ENCODE measurements at regions not wholly inside any gene's neighbourhood (a gene's known extent, or its start where the extent isn't known, plus 50 kb on each side); places are given as distances from the start of the nearest gene placed in this dataset.

GRCh38 chr2:156118753-156119416 is 213.6 kb downstream of the NR4A2 start:
- 81% methylated on average over 3 of the region's 3 CpGs for WGBS

DNA sequence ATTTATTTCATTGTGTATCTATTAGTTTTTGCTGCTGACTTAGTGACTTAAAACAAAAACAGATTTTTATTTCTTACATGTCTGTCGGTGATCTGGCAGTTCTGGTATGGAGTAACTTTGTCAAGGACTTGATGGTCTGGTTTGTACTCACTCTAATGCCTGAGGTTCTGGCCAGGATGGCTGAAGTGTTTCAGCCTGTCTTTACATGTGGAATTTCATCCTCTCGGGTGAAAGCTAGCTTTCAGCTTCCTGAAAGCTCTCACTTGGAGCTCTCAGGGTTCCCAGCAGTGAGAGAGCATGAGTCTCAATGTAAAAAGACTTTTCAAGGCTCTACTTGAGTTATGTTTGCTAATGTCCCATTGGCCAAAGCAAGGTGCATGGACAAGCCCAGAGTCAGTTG is 216.4 kb downstream of the NR4A2 start:
- DNase-seq, result no peak
- H2BK120ac ChIP-seq (ENCODE audit: low read depth, low read length), result no peak overlapping the region
- H2BK12ac ChIP-seq (ENCODE audit: low read length in 2 of 2), result no peak overlapping the region
- H3K4me3 ChIP-seq (ENCODE audit: insufficient read depth in 1 of 2, low read depth in 1 of 2, low read length in 2 of 2), result no peak overlapping the region
- H2BK15ac ChIP-seq (ENCODE audit: low read depth, poor library complexity, severe bottlenecking), result no peak overlapping the region
- no peak overlapping the region for H3K14ac ChIP-seq (ENCODE audit: low read length in 2 of 2)
- no peak overlapping the region for H3K23ac ChIP-seq (ENCODE audit: low read length in 2 of 2)
- no peak overlapping the region for H2AFZ ChIP-seq (ENCODE audit: low read depth, low read length)
- no peaks in the 10 kb centered on the region for H3K79me1 ChIP-seq (replicated peaks; ENCODE audit: low read length, poor library complexity, severe bottlenecking)
- H3K9me3 ChIP-seq (ENCODE audit: control insufficient read depth, low read length), result no peaks in the 10 kb centered on the region
- H3K36me3 ChIP-seq (ENCODE audit: control insufficient read depth in 1 of 2, insufficient read depth in 2 of 2, low read depth in 1 of 2, low read length in 2 of 2), result no peaks in the 10 kb centered on the region
- H2AK5ac ChIP-seq (ENCODE audit: low read length, severe bottlenecking), result no peak overlapping the region
- H2BK5ac ChIP-seq (ENCODE audit: low read depth, low read length, poor library complexity, severe bottlenecking), result no peak overlapping the region
- no peak overlapping the region for H3K4ac ChIP-seq (ENCODE audit: low read depth in 1 of 2, low read length in 2 of 2)
- no peaks in the 10 kb centered on the region for H3K4me1 ChIP-seq (ENCODE audit: control insufficient read depth, insufficient read depth, low read depth, low read length)
- H3K27me3 ChIP-seq (ENCODE audit: control insufficient read depth in 1 of 2, insufficient read depth in 1 of 2, low read length in 2 of 2), result no peaks in the 10 kb centered on the region
- H3K27ac ChIP-seq (ENCODE audit: low read length, poor library complexity, severe bottlenecking), result no peak overlapping the region
- H4K91ac ChIP-seq (ENCODE audit: low read length), result no peak overlapping the region
- no peak overlapping the region for H4K8ac ChIP-seq (ENCODE audit: low read length)
- H3K18ac ChIP-seq (ENCODE audit: low read depth in 1 of 2, low read length in 2 of 2), result no peak overlapping the region
- no peak overlapping the region for H3K9ac ChIP-seq (ENCODE audit: low read length)
- 58% methylated on average over 2 of the region's 2 CpGs for WGBS
- no peak overlapping the region for H3K4me2 ChIP-seq (ENCODE audit: low read length, poor library complexity, severe bottlenecking)

More at GRCh38 chr2:156118753-156119416, 213.6 kb downstream of the NR4A2 start:
- no peak overlapping the region for H3K9ac ChIP-seq (ENCODE audit: low read length)
- no peak overlapping the region for H3K23ac ChIP-seq (ENCODE audit: low read length in 2 of 2)
- H3K27me3 ChIP-seq (ENCODE audit: control insufficient read depth in 1 of 2, insufficient read depth in 1 of 2, low read length in 2 of 2), result no peaks in the 10 kb centered on the region
- no peak overlapping the region for H3K4me2 ChIP-seq (ENCODE audit: low read length, poor library complexity, severe bottlenecking)
- H3K4ac ChIP-seq (ENCODE audit: low read depth in 1 of 2, low read length in 2 of 2), result no peak overlapping the region
- H4K8ac ChIP-seq (ENCODE audit: low read length), result no peak overlapping the region
- H3K4me3 ChIP-seq (ENCODE audit: insufficient read depth in 1 of 2, low read depth in 1 of 2, low read length in 2 of 2), result no peak overlapping the region
- no peak overlapping the region for H3K18ac ChIP-seq (ENCODE audit: low read depth in 1 of 2, low read length in 2 of 2)
- H3K79me1 ChIP-seq (replicated peaks; ENCODE audit: low read length, poor library complexity, severe bottlenecking), result no peaks in the 10 kb centered on the region
- no peak overlapping the region for H4K91ac ChIP-seq (ENCODE audit: low read length)
- no peak overlapping the region for H2BK12ac ChIP-seq (ENCODE audit: low read length in 2 of 2)
- H3K9me3 ChIP-seq (ENCODE audit: control insufficient read depth, low read length), result no peaks in the 10 kb centered on the region
- H2AK5ac ChIP-seq (ENCODE audit: low read length, severe bottlenecking), result no peak overlapping the region
- H2AFZ ChIP-seq (ENCODE audit: low read depth, low read length), result no peak overlapping the region
- no peak for DNase-seq
- H3K4me1 ChIP-seq (ENCODE audit: control insufficient read depth, insufficient read depth, low read depth, low read length), result no peaks in the 10 kb centered on the region
- no peak overlapping the region for H2BK5ac ChIP-seq (ENCODE audit: low read depth, low read length, poor library complexity, severe bottlenecking)
- no peak overlapping the region for H3K14ac ChIP-seq (ENCODE audit: low read length in 2 of 2)
- no peak overlapping the region for H2BK120ac ChIP-seq (ENCODE audit: low read depth, low read length)
- H3K36me3 ChIP-seq (ENCODE audit: control insufficient read depth in 1 of 2, insufficient read depth in 2 of 2, low read depth in 1 of 2, low read length in 2 of 2), result no peaks in the 10 kb centered on the region
- no peak overlapping the region for H2BK15ac ChIP-seq (ENCODE audit: low read depth, poor library complexity, severe bottlenecking)
- no peak overlapping the region for H3K27ac ChIP-seq (ENCODE audit: low read length, poor library complexity, severe bottlenecking)

DNA sequence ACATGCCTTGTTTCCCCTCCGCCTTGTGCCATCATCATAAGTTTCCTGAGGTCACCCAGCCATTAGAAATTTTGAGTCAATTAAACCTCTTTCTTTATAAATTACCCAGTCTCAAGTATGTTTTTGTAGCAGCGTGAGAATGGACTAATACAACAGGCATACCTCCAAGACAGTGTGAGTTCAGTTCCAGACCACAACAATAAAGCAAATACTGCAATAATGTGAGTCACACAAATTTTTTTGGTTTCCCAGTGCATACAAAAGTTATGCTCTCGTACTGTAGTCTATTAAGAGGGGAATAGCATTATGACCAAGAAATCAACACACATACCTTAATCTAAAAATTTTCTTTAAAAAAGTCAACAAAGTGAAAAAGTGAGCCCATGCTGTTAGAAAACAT is 217.2 kb downstream of the NR4A2 start:
- H2BK15ac ChIP-seq (ENCODE audit: low read depth, poor library complexity, severe bottlenecking), result no peak overlapping the region
- H3K18ac ChIP-seq (ENCODE audit: low read depth in 1 of 2, low read length in 2 of 2), result no peak overlapping the region
- no peaks in the 10 kb centered on the region for H3K4me1 ChIP-seq (ENCODE audit: control insufficient read depth, insufficient read depth, low read depth, low read length)
- no peak overlapping the region for H3K14ac ChIP-seq (ENCODE audit: low read length in 2 of 2)
- H3K23ac ChIP-seq (ENCODE audit: low read length in 2 of 2), result no peak overlapping the region
- no peaks in the 10 kb centered on the region for H3K27me3 ChIP-seq (ENCODE audit: control insufficient read depth in 1 of 2, insufficient read depth in 1 of 2, low read length in 2 of 2)
- H3K4ac ChIP-seq (ENCODE audit: low read depth in 1 of 2, low read length in 2 of 2), result no peak overlapping the region
- H2BK120ac ChIP-seq (ENCODE audit: low read depth, low read length), result no peak overlapping the region
- DNase-seq, result no peak
- H3K4me3 ChIP-seq (ENCODE audit: insufficient read depth in 1 of 2, low read depth in 1 of 2, low read length in 2 of 2), result no peak overlapping the region
- no peak overlapping the region for H2AK5ac ChIP-seq (ENCODE audit: low read length, severe bottlenecking)
- no peak overlapping the region for H2AFZ ChIP-seq (ENCODE audit: low read depth, low read length)
- no peak overlapping the region for H4K91ac ChIP-seq (ENCODE audit: low read length)
- no peaks in the 10 kb centered on the region for H3K79me1 ChIP-seq (replicated peaks; ENCODE audit: low read length, poor library complexity, severe bottlenecking)
- 85% methylated on average over 2 of the region's 3 CpGs for WGBS
- no peak overlapping the region for H4K8ac ChIP-seq (ENCODE audit: low read length)
- no peak overlapping the region for H2BK12ac ChIP-seq (ENCODE audit: low read length in 2 of 2)
- H3K36me3 ChIP-seq (ENCODE audit: control insufficient read depth in 1 of 2, insufficient read depth in 2 of 2, low read depth in 1 of 2, low read length in 2 of 2), result no peaks in the 10 kb centered on the region
- no peak overlapping the region for H3K9ac ChIP-seq (ENCODE audit: low read length)
- H3K27ac ChIP-seq (ENCODE audit: low read length, poor library complexity, severe bottlenecking), result no peak overlapping the region
- H3K4me2 ChIP-seq (ENCODE audit: low read length, poor library complexity, severe bottlenecking), result no peak overlapping the region
- H3K9me3 ChIP-seq (ENCODE audit: control insufficient read depth, low read length), result no peaks in the 10 kb centered on the region
- no peak overlapping the region for H2BK5ac ChIP-seq (ENCODE audit: low read depth, low read length, poor library complexity, severe bottlenecking)

- Histone ChIP-seq H3K36me3 (ENCODE audit: control insufficient read depth in 1 of 2, insufficient read depth in 2 of 2, low read depth in 1 of 2, low read length in 2 of 2) (no peaks in the 10 kb centered on the region), H3K4me1 (ENCODE audit: control insufficient read depth, insufficient read depth, low read depth, low read length) (no peaks in the 10 kb centered on the region), H3K9ac (ENCODE audit: low read length) (no peak overlapping the region), H3K4me2 (ENCODE audit: low read length, poor library complexity, severe bottlenecking) (no peak overlapping the region), H2AK5ac (ENCODE audit: low read length, severe bottlenecking) (no peak overlapping the region), H3K79me1 (replicated peaks; ENCODE audit: low read length, poor library complexity, severe bottlenecking) (no peaks in the 10 kb centered on the region), H2BK12ac (ENCODE audit: low read length in 2 of 2) (no peak overlapping the region), H2BK120ac (ENCODE audit: low read depth, low read length) (no peak overlapping the region), H3K18ac (ENCODE audit: low read depth in 1 of 2, low read length in 2 of 2) (no peak overlapping the region), H3K27me3 (ENCODE audit: control insufficient read depth in 1 of 2, insufficient read depth in 1 of 2, low read length in 2 of 2) (no peaks in the 10 kb centered on the region), H3K14ac (ENCODE audit: low read length in 2 of 2) (no peak overlapping the region), H3K27ac (ENCODE audit: low read length, poor library complexity, severe bottlenecking) (no peak overlapping the region), H2BK5ac (ENCODE audit: low read depth, low read length, poor library complexity, severe bottlenecking) (no peak overlapping the region), H3K23ac (ENCODE audit: low read length in 2 of 2) (no peak overlapping the region), H2AFZ (ENCODE audit: low read depth, low read length) (no peak overlapping the region), H4K8ac (ENCODE audit: low read length) (no peak overlapping the region), H3K4ac (ENCODE audit: low read depth in 1 of 2, low read length in 2 of 2) (no peak overlapping the region), H2BK15ac (ENCODE audit: low read depth, poor library complexity, severe bottlenecking) (no peak overlapping the region), H3K4me3 (ENCODE audit: insufficient read depth in 1 of 2, low read depth in 1 of 2, low read length in 2 of 2) (no peak overlapping the region), H4K91ac (ENCODE audit: low read length) (no peak overlapping the region), H3K9me3 (ENCODE audit: control insufficient read depth, low read length) (no peaks in the 10 kb centered on the region)
- WGBS, result no CpG with 5 or more reads among the region's 1 CpG
- DNase-seq, result no peak
Observed at GRCh38 chr2:156112323-156112722, 220.2 kb downstream of the NR4A2 start.
